CD14-positive monocyte (primary cell): ENCODE measurements at regions not wholly inside any gene's neighbourhood (a gene's known extent, or its start where the extent isn't known, plus 50 kb on each side); places are given as distances from the start of the nearest gene placed in this dataset.

ENCODE experiments used
- DNase-seq, 3 donors: peaks; one replicate each; pipeline ENCODE4 v3.0.0-alpha.2; 2011 to 2022
- H2AFZ ChIP-seq: 2 replicates; pipeline ENCODE4 v1.6.0; 2012; ENCODE audit warnings: mild to moderate bottlenecking, low read depth, low read length, inconsistent platforms; ENCODE audit not compliant: insufficient read depth, poor library complexity, severe bottlenecking
- H3K27ac ChIP-seq, 2 donors: 1 replicate in 1 of 2; 2 replicates in 1 of 2; pipeline ENCODE4 v1.5.1; 2012 to 2013; ENCODE audit warnings: low read length in 2 of 2, control low read depth in 1 of 2, inconsistent platforms in 1 of 2, low read depth in 1 of 2, mild to moderate bottlenecking in 1 of 2
- H3K27me3 ChIP-seq, 2 donors: one replicate each; pipeline versions ENCODE4 v1.6.0 to v1.6.1; 2011 to 2013; ENCODE audit warnings: low read length in 2 of 2; ENCODE audit not compliant: control insufficient read depth in 2 of 2, insufficient read depth in 2 of 2
- H3K36me3 ChIP-seq, 2 donors: replicated peaks in 1 of 2; 1 replicate in 1 of 2; 2 replicates in 1 of 2; pipeline versions ENCODE4 v1.5.1 to v1.6.1; 2012 to 2013; ENCODE audit warnings: low read length in 2 of 2, control low read depth in 1 of 2, inconsistent platforms in 1 of 2, mild to moderate bottlenecking in 1 of 2; ENCODE audit not compliant: insufficient read depth in 2 of 2, control insufficient read depth in 1 of 2
- H3K4me1 ChIP-seq, 2 donors: 1 replicate in 1 of 2; 2 replicates in 1 of 2; pipeline versions ENCODE4 v1.5.1 to v1.6.1; 2012 to 2013; ENCODE audit warnings: low read length in 2 of 2, control low read depth in 1 of 2, inconsistent platforms in 1 of 2, mild to moderate bottlenecking in 1 of 2, moderate library complexity in 1 of 2; ENCODE audit not compliant: insufficient read depth in 2 of 2, control insufficient read depth in 1 of 2
- H3K4me2 ChIP-seq: replicated peaks from 2 replicates; pipeline ENCODE3; 2012; ENCODE audit warnings: low read length, moderate library complexity, mild to moderate bottlenecking; ENCODE audit not compliant: poor library complexity, severe bottlenecking; ENCODE audit errors: extremely low read depth
- H3K4me3 ChIP-seq, 3 experiments: fragments of 200-600 bp in 1 of 3; sonication (generic) in 1 of 3; replicated peaks in 1 of 3; 1 replicate in 2 of 3; 2 replicates in 1 of 3; pipeline ENCODE4 v1.5.1; 2011 to 2013; ENCODE audit warnings: low read length in 3 of 3, mild to moderate bottlenecking in 3 of 3, control low read depth in 2 of 3, low read depth in 2 of 3, inconsistent platforms in 1 of 3, moderate library complexity in 1 of 3
- H3K79me2 ChIP-seq: 2 replicates; pipeline ENCODE4 v1.6.0; 2012; ENCODE audit warnings: mild to moderate bottlenecking, control low read depth, inconsistent platforms, low read length, moderate library complexity; ENCODE audit not compliant: insufficient read depth
- H3K9ac ChIP-seq: 2 replicates; pipeline ENCODE4 v1.6.0; 2017; ENCODE audit warnings: low read length, mild to moderate bottlenecking; ENCODE audit not compliant: insufficient read depth, poor library complexity, severe bottlenecking
- H3K9me3 ChIP-seq, 2 donors: replicated peaks in 1 of 2; 1 replicate in 1 of 2; 2 replicates in 1 of 2; pipeline versions ENCODE4 v1.5.1 to v1.6.1; 2012 to 2013; ENCODE audit warnings: low read length in 2 of 2, control low read depth in 1 of 2; ENCODE audit not compliant: control insufficient read depth in 1 of 2, insufficient read depth in 1 of 2
- H4K20me1 ChIP-seq: 2 replicates; pipeline ENCODE4 v1.6.0; 2012; ENCODE audit warnings: mild to moderate bottlenecking, low read length, control low read depth, moderate library complexity; ENCODE audit not compliant: insufficient read depth
- H3K27ac Mint-ChIP-seq, 7 donors: one replicate each; pipeline ENCODE4 v1.8.0; 2020; ENCODE audit warnings: mild to moderate bottlenecking in 7 of 7, mixed read lengths in 7 of 7, moderate library complexity in 6 of 7, inconsistent platforms in 2 of 7
- H3K27me3 Mint-ChIP-seq, 3 donors: one replicate each; pipeline ENCODE4 v1.8.0; 2021 to 2022; ENCODE audit warnings: low read depth in 3 of 3, mild to moderate bottlenecking in 3 of 3, mixed read lengths in 3 of 3, moderate library complexity in 3 of 3, inconsistent platforms in 1 of 3
- H3K36me3 Mint-ChIP-seq, 2 donors: one replicate each; pipeline ENCODE4 v1.8.0; 2020; ENCODE audit warnings: mixed read lengths in 2 of 2, inconsistent platforms in 1 of 2, mild to moderate bottlenecking in 1 of 2
- H3K4me1 Mint-ChIP-seq: one replicate; pipeline ENCODE4 v1.8.0; 2020; ENCODE audit warnings: mild to moderate bottlenecking, mixed read lengths
- H3K4me3 Mint-ChIP-seq, 2 donors: one replicate each; pipeline ENCODE4 v1.8.0; 2020; ENCODE audit warnings: mild to moderate bottlenecking in 2 of 2, mixed read lengths in 2 of 2, moderate library complexity in 1 of 2
- H3K9me3 Mint-ChIP-seq, 7 donors: one replicate each; pipeline ENCODE4 v1.8.0; 2020 to 2022; ENCODE audit warnings: mixed read lengths in 7 of 7, mild to moderate bottlenecking in 6 of 7, moderate library complexity in 6 of 7, inconsistent platforms in 2 of 7
- CTCF ChIP-seq: fragments of 200-600 bp; IDR thresholded peaks from one replicate; pipeline ENCODE4 v1.8.0; 2022; ENCODE audit warnings: antibody characterized with exemption, mild to moderate bottlenecking
- WGBS: methylation state at CpG from one replicate; pipeline ENCODE4 v1.1.5; 2013; ENCODE audit warnings: missing lambda C conversion rate; ENCODE audit not compliant: insufficient coverage; 5-methylcytosine and 5-hydroxymethylcytosine counted together
- intact Hi-C, 2 donors: fragments of 100-400 bp; cut with micrococcal nuclease; formaldehyde crosslinking; loops; one replicate each; pipeline versions ENCODE4 v1.15.0 to v1.15.1; 2023

GRCh38 chr4:173937631-173938270 is 345.7 kb downstream of the FBXO8 start:
- H3K27ac ChIP-seq: no peak overlapping the region
- Mint-ChIP-seq H3K36me3 (no peaks in the 10 kb centered on the region), H3K9me3 (peaks cover 0 to 3% (median 0%) of the 10 kb centered on the region in 7 donors), H3K4me1 (no peaks in the 10 kb centered on the region), H3K27me3 (peaks cover 3 to 14% (median 13%) of the 10 kb centered on the region in 3 donors), H3K27ac (no peak overlapping the region), H3K4me3 (no peak overlapping the region)
- no peak overlapping the region for H3K9ac ChIP-seq
- intact Hi-C loops: no loop called here
- no peaks in the 10 kb centered on the region for H3K4me1 ChIP-seq
- H3K79me2 ChIP-seq: no peaks in the 10 kb centered on the region
- H3K4me3 ChIP-seq: no peak overlapping the region
- TF ChIP-seq CTCF: no peak
- H3K4me2 ChIP-seq: no peak overlapping the region
- H3K27me3 ChIP-seq: peaks cover 0 to 2% of the 10 kb centered on the region in 2 donors
- no peak overlapping the region for H2AFZ ChIP-seq
- no peaks in the 10 kb centered on the region for H4K20me1 ChIP-seq
- WGBS: no CpG with 5 or more reads among the region's 2 CpGs
- no peak for DNase-seq
- H3K36me3 ChIP-seq: no peaks in the 10 kb centered on the region
- H3K9me3 ChIP-seq: no peaks in the 10 kb centered on the region

- no peaks in the 10 kb centered on the region for H3K79me2 ChIP-seq
- Mint-ChIP-seq H3K27ac (no peak overlapping the region), H3K36me3 (no peaks in the 10 kb centered on the region)
These were observed 346.6 kb downstream of the FBXO8 start for GRCh38 chr4:173936861-173937260.

More at GRCh38 chr4:173936861-173937260, 346.6 kb downstream of the FBXO8 start:
- Histone ChIP-seq H3K4me3 (no peak overlapping the region), H3K9ac (no peak overlapping the region), H4K20me1 (no peaks in the 10 kb centered on the region), H3K9me3 (no peaks in the 10 kb centered on the region), H3K27ac (no peak overlapping the region), H3K36me3 (no peaks in the 10 kb centered on the region), H3K27me3 (peaks cover 0 to 2% of the 10 kb centered on the region in 2 donors), H2AFZ (no peak overlapping the region), H3K4me1 (no peaks in the 10 kb centered on the region), H3K4me2 (no peak overlapping the region)
- Mint-ChIP-seq H3K4me1 (no peaks in the 10 kb centered on the region), H3K9me3 (peaks cover 0 to 3% (median 0%) of the 10 kb centered on the region in 7 donors), H3K4me3 (no peak overlapping the region), H3K27me3 (peaks cover 3 to 14% (median 13%) of the 10 kb centered on the region in 3 donors)
- no peak for DNase-seq
- intact Hi-C loops: no loop called here
- no CpG with 5 or more reads among the region's 1 CpG for WGBS
- TF ChIP-seq CTCF: no peak
